Skeletal muscle satellite cell (primary cell): ENCODE measurements at regions not wholly inside any gene's neighbourhood (a gene's known extent, or its start where the extent isn't known, plus 50 kb on each side); places are given as distances from the start of the nearest gene placed in this dataset.

Experiments used
- H3K27me3 ChIP-seq: 2 replicates; pipeline ENCODE4 v1.7.0; 2013; ENCODE audit warnings: low read length; ENCODE audit not compliant: control insufficient read depth, insufficient read depth
- H3K36me3 ChIP-seq: 2 replicates; pipeline ENCODE4 v1.7.0; 2013; ENCODE audit warnings: mild to moderate bottlenecking, control low read depth, low read length; ENCODE audit not compliant: insufficient read depth
- H3K4me1 ChIP-seq: 2 replicates; pipeline ENCODE4 v1.7.0; 2013; ENCODE audit warnings: low read length; ENCODE audit not compliant: control insufficient read depth, insufficient read depth
- H3K4me2 ChIP-seq: 2 replicates; pipeline ENCODE4 v1.7.0; 2013; ENCODE audit warnings: mild to moderate bottlenecking, low read length
- H3K4me3 ChIP-seq: 2 replicates; pipeline ENCODE4 v1.7.0; 2013; ENCODE audit warnings: low read length
- H3K9ac ChIP-seq: 2 replicates; pipeline ENCODE4 v1.7.0; 2013; ENCODE audit warnings: mild to moderate bottlenecking, low read depth, low read length, moderate library complexity
- H3K9me3 ChIP-seq: replicated peaks from 2 replicates; pipeline ENCODE4 v1.7.0; 2013; ENCODE audit warnings: mild to moderate bottlenecking, control low read depth, low read length

DNA sequence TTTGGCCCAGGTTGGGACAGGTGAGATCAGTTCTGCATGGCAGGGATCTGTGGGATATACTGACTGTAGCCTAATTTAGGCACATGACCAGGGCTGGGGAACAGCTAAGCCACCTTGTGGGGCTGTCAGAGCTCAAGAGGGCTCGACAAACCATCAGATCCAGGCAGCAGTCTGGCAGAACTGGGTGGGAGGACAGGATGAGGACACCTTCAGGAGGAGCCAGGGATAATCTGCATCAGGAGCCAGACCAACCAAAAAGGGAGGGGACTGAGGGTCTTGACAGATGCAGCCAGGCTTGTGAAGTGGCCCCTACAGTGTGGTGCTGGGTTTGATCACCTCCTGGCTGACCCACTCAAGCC lies 123.4 kb downstream of the MAFB start:
- Histone ChIP-seq H3K4me1 (peaks cover 9% of the 10 kb centered on the region), H3K9me3 (no peaks in the 10 kb centered on the region), H3K9ac (no peak overlapping the region), H3K4me3 (no peak overlapping the region), H3K4me2 (no peak overlapping the region), H3K27me3 (no peaks in the 10 kb centered on the region), H3K36me3 (no peaks in the 10 kb centered on the region)

DNA sequence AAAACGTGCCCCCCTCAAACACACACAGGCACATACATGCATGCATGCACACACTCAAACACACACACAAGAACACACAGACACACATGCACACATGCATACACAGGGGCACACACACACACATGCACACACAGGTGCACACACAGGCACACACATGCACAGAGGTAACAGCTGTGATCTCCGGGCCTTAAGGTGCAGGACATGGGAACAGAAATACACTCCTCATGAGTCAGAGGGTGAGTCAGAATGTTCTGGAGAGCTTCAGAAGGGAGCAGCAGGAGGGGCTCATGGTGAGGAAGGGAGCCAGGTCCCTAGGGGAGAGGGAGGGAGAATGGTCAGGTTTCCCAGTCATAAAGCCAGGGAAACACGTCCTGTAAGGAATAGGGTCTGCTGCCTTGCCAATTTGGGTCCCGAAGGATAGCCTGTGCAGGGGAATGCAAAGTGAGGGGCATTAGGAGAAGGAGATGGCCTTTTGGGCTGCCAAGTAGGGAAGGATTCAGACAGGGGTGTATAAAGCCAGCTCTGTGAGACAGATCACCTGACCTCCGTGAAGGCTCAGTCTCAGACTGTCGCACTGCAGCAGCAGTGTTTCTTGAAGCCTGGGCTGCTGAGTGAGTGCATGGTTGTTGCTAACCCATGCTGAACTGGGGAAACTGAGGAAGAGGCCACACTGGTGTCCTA lies 123.9 kb downstream of the MAFB start:
- Histone ChIP-seq H3K9ac (no peak overlapping the region), H3K9me3 (no peaks in the 10 kb centered on the region), H3K27me3 (no peaks in the 10 kb centered on the region), H3K4me1 (peaks cover 9% of the 10 kb centered on the region), H3K4me2 (peak overlapping the region; percentile 12), H3K36me3 (no peaks in the 10 kb centered on the region), H3K4me3 (no peak overlapping the region)

DNA sequence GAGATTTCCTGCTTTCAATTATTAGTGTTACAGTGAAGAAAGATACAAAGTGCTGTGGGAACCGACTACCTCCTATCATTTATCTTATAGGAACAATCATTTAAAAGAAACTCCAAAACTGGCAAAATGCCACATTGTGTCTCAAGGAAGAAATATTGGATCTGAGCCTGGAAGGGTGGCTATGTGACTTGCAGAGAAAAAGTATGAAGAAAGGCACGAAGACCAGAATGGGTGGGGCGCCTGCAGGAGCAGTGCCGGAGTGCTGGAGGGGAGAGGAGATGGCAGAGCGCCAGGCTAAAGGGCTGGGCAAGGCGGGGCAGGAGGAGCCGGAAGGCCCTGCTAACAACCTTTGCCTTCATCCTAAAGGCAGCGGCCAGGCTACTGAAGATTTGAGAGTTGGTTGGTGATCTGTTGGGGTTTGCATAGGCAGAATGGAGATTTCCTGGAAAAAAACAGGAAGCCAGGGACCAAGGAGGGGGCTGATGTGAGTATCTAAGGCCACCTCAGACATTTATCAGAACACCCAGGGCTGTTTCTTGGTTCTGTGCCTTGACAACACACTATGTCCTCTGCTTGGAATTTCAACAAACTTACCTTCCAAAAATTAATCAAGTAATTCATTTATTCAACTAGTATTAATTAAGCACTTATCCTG lies 125.6 kb downstream of the MAFB start:
- H3K9ac ChIP-seq: no peak overlapping the region

DNA sequence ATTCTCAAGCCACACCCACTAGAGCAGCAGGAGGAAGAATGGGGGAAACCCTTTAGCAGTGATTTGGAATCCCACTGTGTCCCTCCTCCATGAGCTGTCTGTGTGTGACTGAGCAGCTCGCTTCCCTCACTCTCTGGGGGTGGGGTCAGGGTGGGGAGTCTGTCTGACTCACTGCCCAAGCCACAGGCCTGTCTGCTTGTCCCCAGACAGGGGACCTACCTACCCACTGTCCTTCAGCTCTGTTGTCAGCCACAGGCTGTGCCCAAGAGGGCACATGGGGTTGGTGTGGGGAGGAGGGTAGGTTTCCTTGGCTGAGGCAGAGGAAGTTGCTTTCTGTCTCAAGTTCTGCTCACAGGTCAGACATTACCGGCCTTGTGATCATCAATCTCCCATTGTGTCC lies 127.0 kb downstream of the MAFB start:
- peaks cover 9% of the 10 kb centered on the region for H3K4me1 ChIP-seq
- H3K9me3 ChIP-seq: no peaks in the 10 kb centered on the region

More for the DNA sequence above, 125.6 kb downstream of the MAFB start:
- H3K9me3 ChIP-seq: no peaks in the 10 kb centered on the region
- peaks cover 9% of the 10 kb centered on the region for H3K4me1 ChIP-seq
- H3K36me3 ChIP-seq: no peaks in the 10 kb centered on the region
- H3K4me3 ChIP-seq: no peak overlapping the region
- H3K4me2 ChIP-seq: no peak overlapping the region
- no peaks in the 10 kb centered on the region for H3K27me3 ChIP-seq

DNA sequence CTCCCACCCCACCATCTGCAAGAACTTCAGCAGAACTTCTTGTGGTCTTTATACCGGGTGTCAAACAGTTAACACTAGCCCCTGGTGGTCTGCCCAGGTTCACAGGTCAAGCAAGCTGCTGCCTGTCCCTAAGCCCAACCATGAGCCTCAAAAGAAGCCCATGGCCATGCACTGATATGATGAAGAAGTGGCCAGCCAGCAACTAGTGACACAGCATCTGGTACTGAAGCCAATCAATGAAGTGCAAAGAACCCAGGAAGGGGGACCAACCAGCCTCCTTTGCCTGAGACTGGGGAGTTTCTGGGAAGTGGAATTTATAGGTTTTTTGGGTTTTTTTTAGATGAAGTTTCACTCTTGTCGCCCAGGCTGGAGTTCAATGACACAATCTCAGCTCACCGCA lies 127.8 kb downstream of the MAFB start:
- H3K36me3 ChIP-seq: no peaks in the 10 kb centered on the region
- H3K9me3 ChIP-seq: no peaks in the 10 kb centered on the region
- no peak overlapping the region for H3K9ac ChIP-seq
- H3K4me2 ChIP-seq: no peak overlapping the region
- H3K4me1 ChIP-seq: peaks cover 9% of the 10 kb centered on the region
- peaks cover 4% of the 10 kb centered on the region for H3K27me3 ChIP-seq
- H3K4me3 ChIP-seq: no peak overlapping the region

More for the DNA sequence above, 127.0 kb downstream of the MAFB start:
- no peak overlapping the region for H3K9ac ChIP-seq
- H3K4me2 ChIP-seq: no peak overlapping the region
- no peak overlapping the region for H3K4me3 ChIP-seq
- no peaks in the 10 kb centered on the region for H3K36me3 ChIP-seq
- peaks cover 4% of the 10 kb centered on the region for H3K27me3 ChIP-seq

DNA sequence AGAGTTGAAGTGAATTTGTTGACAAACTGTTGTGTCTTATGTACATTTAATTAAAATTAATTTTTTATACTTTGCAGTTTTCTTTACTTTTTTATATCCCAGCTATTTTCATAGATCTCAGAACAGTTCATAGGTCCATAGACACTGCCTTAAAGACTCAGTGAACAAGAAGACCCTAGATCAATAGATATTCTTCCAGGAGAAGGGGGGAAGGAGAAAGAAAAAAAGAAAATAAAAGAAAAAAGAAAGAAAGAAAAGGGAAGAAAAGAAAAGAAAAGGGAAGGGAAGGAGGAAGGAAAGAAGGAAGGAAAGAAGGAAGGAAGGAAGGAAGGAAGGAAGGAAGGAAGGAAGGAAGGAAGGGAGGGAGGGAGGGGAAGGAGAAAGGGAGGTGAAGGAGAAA lies 130.8 kb downstream of the MAFB start:
- Histone ChIP-seq H3K4me3 (no peak overlapping the region), H3K9me3 (no peaks in the 10 kb centered on the region), H3K9ac (no peak overlapping the region), H3K4me1 (no peaks in the 10 kb centered on the region), H3K27me3 (peaks cover 4% of the 10 kb centered on the region), H3K36me3 (no peaks in the 10 kb centered on the region), H3K4me2 (no peak overlapping the region)

DNA sequence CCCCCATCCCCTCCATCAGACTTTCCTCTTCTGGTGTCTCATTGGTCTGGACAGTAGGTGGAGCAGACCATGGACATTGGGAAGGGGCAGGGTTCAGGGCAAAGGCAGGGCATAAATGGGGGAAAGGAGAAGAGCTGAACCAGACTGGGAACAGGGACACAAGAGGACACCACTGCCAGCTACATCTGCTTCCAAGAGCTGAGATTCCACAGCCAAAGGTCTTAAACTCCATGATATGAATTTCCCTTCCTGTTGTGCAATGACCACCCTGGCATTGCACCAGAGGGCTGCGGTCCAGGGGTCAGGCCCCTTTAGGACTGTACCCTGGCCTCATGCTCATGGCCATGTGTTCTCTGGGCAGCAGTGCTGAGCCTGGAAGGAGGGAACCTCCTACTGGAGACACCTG lies 137.9 kb downstream of the MAFB start:
- Histone ChIP-seq H3K9ac (no peak overlapping the region), H3K4me1 (no peaks in the 10 kb centered on the region), H3K4me2 (no peak overlapping the region), H3K4me3 (no peak overlapping the region), H3K9me3 (no peaks in the 10 kb centered on the region), H3K27me3 (peaks cover 4% of the 10 kb centered on the region), H3K36me3 (no peaks in the 10 kb centered on the region)

DNA sequence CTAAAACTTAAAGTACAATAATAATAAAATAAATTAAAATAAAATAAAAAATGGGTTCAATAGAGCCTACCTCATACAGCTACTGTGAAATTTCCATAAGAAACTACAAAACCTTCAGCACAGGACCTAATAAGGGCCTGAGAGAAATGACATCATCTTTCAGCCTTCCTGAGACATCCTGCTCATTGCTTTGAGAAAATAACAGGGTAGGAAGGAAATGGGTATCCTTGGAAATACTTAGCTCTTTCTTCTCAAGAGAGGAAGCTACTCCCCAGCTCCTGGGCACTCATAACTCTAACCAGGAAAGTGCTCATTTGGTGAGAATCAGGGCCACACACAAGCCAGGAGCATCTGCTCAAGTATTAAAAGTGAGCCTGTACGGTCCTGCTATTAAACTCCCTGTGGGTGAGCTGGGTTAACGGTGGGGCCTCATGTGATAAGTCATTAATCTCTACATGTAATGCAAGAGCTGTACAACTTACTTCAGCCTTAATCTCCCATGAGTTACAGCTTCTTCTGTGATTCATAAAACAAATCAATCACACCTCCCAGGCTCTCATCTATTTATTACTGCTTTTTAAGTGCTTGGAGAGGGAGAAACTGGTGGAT lies 141.4 kb downstream of the MAFB start:
- H3K4me1 ChIP-seq: no peaks in the 10 kb centered on the region
- peaks cover 4% of the 10 kb centered on the region for H3K27me3 ChIP-seq
- no peak overlapping the region for H3K9ac ChIP-seq
- no peaks in the 10 kb centered on the region for H3K36me3 ChIP-seq
- H3K4me2 ChIP-seq: no peak overlapping the region
- no peaks in the 10 kb centered on the region for H3K9me3 ChIP-seq
- H3K4me3 ChIP-seq: no peak overlapping the region

DNA sequence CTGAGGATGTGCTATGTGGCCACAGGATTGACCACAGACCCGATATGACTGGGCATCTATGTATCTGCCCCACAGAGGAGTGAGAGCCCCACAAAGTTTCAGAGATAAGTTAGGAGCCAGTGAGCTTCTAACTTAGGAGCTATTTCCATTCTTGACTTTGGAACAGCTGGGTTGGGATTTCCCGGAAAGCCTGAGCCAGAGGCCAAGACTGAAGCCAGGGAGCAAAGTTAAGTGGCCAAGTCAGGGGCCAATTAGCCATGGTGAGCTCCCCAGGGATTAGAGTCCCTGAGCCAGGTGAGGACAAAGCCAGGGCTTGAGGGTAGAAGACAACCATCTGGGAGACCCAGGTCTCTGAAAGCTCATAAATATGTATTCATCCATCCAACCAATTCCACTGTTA lies 143.6 kb downstream of the MAFB start:
- Histone ChIP-seq H3K4me1 (no peaks in the 10 kb centered on the region), H3K9ac (no peak overlapping the region), H3K9me3 (no peaks in the 10 kb centered on the region), H3K36me3 (no peaks in the 10 kb centered on the region), H3K27me3 (peaks cover 4% of the 10 kb centered on the region), H3K4me2 (no peak overlapping the region), H3K4me3 (no peak overlapping the region)

DNA sequence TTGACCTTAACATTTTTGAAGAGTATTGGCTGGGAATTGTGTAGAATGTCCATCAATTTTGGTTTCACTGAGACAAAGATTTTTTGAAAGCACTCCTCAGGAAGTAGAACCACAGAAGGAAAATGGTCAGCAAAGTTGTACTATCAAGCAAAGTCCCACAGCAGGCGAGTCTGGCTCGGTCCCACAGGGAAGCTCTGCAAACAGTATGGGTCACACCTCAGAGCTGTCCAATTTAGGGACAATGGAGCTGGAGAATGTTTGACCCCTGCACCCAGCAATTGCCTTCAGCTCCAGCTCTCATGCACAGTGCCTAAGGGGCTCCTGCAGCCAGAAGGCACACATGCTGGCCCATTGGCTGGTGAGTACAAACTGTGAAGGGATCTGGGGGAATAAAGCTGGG lies 147.0 kb downstream of the MAFB start:
- no peaks in the 10 kb centered on the region for H3K4me1 ChIP-seq
- no peak overlapping the region for H3K4me3 ChIP-seq
- no peaks in the 10 kb centered on the region for H3K9me3 ChIP-seq
- no peak overlapping the region for H3K9ac ChIP-seq
- H3K27me3 ChIP-seq: no peaks in the 10 kb centered on the region
- H3K36me3 ChIP-seq: no peaks in the 10 kb centered on the region
- H3K4me2 ChIP-seq: no peak overlapping the region

DNA sequence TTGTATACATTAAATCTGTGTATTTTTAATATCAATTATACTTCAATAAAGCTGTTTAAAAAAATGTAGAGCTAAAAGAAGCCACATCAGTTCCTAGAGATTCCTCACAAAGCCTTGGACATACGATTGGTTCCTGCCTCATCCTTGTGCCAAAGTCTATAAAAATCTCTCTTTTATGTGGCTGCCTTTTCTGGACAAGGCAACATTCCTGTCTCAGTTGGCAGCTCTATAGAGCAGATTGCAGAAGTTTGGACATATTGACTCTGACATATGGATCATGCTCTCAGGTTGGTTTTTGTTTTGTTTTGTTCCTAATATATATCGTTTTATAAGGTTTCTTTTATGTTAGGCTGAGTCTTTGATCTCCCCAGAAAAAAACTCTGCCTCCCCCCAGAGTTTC lies 148.9 kb downstream of the MAFB start:
- Histone ChIP-seq H3K27me3 (no peaks in the 10 kb centered on the region), H3K9me3 (no peaks in the 10 kb centered on the region), H3K4me2 (no peak overlapping the region), H3K36me3 (no peaks in the 10 kb centered on the region), H3K9ac (no peak overlapping the region), H3K4me1 (no peaks in the 10 kb centered on the region), H3K4me3 (no peak overlapping the region)

DNA sequence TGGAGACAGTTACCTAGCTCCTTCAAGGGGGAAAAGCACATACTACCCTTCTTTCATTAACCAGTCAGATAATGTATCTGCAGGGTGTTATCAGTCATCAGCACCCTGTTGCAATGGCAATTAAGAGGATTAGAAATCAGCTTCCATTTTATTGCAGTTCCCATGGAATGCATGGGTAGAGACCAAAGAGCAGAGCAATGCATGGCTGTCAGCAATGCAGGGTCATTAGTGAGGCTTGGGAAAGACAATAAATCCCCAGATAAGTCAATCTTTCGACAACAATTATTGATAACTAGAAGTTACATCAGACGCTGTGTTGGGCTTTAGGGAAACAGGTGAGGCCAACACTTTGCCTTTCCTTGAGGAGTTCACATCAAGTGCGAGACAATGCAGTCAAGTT lies 150.9 kb downstream of the MAFB start:
- no peaks in the 10 kb centered on the region for H3K4me1 ChIP-seq

More for the DNA sequence above, 150.9 kb downstream of the MAFB start:
- Histone ChIP-seq H3K4me2 (no peak overlapping the region), H3K9me3 (no peaks in the 10 kb centered on the region), H3K36me3 (no peaks in the 10 kb centered on the region), H3K4me3 (no peak overlapping the region), H3K27me3 (peaks cover 3% of the 10 kb centered on the region), H3K9ac (no peak overlapping the region)
